Stimulated activated CD8-positive, alpha-beta memory T cell treated with anti-CD3 and anti-CD28 coated beads, Interleukin-4, amount 100 ng/mL, for 4 hours (primary cell): ENCODE measurements at regions not wholly inside any gene's neighbourhood (a gene's known extent, or its start where the extent isn't known, plus 50 kb on each side); places are given as distances from the start of the nearest gene placed in this dataset.
"Not testable (repeated sequence)": the region's sequence is repeated elsewhere in the genome, so short reads cannot be mapped to it uniquely, and the experiment has no call there.

Experiments
- DNase-seq, 2 donors: peaks; one replicate each; pipeline ENCODE4 v3.0.0-alpha.2; 2020; ENCODE audit warnings: low read depth in 2 of 2, low spot score in 1 of 2

GRCh38 chr14:105691321-105692109 is 165.1 kb downstream of the TMEM121 start:
- DNase-seq, result not testable (repeated sequence)

- DNase-seq, result not testable (repeated sequence)
Observed at GRCh38 chr14:105692110-105692685, 165.8 kb downstream of the TMEM121 start.

GRCh38 chr14:105694961-105695360 is 168.6 kb downstream of the TMEM121 start:
- no peak for DNase-seq

- not testable (repeated sequence) for DNase-seq
Observed at GRCh38 chr14:105696388-105696787, 170.0 kb downstream of the TMEM121 start.

DNA sequence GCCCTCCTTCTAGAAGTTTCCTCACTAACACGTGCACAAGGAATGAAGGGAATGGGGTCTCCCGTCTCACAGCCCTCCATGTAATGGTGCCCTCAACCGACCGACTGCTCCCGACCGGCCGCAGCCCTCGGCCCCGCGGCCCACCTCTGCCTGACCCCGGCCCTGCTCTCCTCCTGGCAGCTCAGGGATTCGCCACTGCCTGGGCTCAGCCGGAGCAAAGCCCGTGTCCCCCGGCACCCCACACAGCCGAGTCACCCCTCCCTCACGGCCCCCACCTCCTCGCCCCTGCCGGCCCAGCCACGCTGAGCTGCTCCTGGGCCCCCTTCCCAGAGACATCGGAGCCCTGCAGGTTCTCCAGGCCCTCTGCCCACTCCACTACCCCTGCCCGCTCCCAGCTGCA is 171.0 kb downstream of the TMEM121 start:
- not testable (repeated sequence) for DNase-seq

DNA sequence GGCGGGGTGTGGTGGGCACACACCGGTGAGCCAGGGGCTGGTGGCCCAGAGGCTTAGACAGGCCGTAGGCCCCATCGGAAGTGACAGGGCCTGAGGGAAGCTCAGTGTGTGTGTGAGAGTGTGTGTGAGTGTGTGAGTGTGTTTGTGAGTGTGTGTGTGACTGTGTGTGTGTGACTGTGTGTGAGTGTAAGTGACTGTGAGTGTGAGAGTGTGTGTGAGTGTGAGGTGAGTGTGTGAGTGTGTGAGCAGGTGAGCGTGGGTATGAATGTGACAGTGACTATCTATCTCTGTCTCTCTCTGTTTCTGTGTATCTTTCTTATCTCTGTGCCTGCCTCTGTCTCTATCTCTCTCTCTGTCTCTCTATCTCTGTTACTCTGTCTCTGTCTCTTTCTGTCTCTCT is 171.6 kb downstream of the TMEM121 start:
- not testable (repeated sequence) for DNase-seq

GRCh38 chr14:105698940-105699556 is 172.7 kb downstream of the TMEM121 start:
- not testable (repeated sequence) for DNase-seq

GRCh38 chr14:105699706-105700105 is 173.3 kb downstream of the TMEM121 start:
- not testable (repeated sequence) for DNase-seq

DNA sequence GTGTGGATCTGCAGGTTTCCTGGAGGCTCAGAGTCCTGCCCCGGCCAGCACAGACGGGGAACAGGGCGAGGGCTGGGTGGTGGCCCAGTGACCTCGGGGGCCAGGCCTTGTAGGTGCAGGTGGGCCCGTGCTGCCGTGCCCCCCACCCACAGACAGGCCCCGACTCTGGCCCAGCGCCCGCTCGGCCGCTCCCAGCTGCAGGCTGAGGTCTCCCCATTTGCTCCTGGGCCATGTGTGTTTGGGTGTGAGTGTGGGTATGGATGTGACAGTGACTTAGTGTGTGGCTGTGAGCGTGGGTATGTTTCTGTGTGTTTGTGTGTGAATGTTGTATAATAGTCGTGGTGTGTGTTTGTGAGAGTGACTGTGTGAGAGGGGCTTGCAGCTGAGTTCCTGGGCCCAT is 173.8 kb downstream of the TMEM121 start:
- DNase-seq, result not testable (repeated sequence)

DNA sequence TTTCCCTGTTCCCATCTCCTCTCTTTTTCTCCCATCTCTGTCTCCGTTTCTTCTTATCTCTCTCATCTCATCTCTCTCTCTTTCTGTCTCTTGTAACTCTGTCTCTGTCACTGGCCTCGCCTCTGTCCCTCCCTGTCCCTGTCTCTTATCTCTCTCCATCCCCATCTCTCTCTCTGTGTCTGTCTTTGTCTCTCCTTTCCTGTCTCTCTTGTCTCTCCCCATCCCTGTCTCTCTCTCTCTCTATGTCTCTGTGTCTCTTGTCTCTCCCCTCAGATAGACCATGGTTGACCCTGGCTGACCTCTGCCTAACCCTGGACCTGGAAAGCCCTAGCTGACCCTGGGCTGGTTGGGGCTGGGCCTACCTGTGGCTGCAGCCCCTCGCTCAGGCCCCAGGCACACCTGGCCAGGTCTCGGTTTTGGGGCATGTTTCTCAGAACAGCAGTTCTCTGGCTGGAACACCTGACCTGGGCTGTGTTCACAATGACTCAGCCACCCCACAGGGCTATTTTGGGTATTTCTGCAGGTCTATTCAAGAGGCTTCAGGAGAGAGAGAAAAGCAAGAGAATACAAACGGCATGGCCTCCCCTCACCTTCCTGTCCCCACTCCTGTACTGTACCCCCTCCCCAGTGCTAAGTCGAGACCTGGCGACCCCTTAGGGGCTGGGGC is 174.4 kb downstream of the TMEM121 start:
- no peak for DNase-seq

DNA sequence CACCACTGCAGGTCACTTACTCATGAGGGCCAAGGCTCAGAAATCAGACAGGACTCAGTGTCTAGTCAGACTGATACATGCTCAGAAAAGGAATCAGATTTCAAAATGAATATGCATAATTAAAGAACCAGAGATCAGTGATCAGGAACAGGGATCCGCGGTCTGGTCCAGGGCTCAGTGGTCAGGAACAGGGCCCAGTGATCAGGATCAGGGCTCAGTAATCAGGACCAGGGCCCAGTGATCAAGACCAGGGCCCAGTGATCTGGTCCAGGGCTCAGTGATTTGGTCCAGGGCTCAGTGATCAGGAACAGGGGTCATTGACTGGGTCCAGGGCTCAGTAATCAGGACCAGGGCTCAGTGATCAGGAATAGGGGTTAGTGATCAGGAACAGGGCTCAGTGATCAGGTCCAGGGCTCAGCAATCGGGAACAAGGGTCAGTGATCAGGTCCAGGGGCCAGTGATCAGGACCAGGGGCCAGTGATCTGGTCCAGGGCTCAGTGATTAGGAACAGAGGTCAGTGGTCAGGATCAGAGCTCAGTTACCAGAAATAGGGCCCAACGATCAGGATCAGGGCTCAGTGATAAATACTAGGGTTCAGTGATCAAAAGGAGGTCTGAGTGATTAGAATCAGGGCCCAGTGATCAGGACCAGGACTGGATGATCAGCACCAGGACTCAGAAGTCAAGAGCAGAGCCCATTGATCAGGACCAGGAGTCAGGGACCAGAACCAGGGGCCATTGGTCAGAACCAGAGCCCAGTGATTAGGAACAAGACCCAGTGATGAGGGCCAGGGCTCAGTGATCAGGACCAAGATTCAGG is 175.3 kb downstream of the TMEM121 start:
- no peak for DNase-seq

- no peak for DNase-seq
Observed at GRCh38 chr14:105702275-105702817, 176.0 kb downstream of the TMEM121 start.

DNA sequence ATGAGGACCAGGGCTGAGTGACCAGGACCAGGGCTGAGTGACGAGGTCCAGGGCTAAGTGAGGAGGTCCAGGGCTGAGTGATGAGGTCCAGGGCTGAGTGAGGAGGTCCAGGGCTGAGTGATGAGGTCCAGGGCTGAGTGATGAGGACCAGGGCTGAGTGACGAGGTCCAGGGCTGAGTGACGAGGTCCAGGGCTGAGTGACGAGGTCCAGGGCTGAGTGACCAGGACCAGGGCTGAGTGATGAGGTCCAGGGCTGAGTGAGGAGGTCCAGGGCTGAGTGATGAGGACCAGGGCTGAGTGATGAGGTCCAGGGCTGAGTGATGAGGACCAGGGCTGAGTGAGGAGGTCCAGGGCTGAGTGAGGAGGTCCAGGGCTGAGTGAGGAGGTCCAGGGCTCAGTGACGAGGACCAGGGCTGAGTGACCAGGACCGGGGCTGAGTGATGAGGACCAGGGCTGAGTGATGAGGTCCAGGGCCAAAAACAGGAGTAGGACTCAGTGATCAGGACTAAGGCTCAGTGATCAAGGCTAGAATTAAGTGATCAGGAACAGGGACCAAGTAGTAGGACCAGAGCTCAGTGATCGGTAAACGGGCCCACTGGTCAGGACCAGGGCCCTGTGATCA is 176.8 kb downstream of the TMEM121 start:
- DNase-seq, result not testable (repeated sequence)

GRCh38 chr14:105704091-105704490 is 177.7 kb downstream of the TMEM121 start:
- DNase-seq, result not testable (repeated sequence)

DNA sequence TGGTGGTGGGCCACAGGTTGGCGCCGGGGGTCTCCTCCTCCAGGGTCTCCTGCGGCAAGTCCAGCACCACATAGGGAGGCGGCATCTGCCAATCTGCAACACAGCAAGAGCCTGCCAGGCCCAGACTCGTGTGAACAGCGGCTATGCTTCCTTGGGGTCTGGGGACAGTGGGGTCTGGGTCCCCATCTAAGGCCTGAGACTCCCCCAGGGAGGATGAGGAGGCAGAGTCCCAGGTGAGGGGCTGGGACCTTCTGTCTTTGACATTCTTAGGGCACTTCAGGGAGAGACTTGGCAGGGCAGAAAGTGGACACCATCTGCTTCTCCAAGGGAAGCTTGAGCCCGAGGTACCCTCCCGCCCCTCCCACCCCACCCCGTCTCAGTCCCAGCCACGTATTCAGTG is 178.1 kb downstream of the TMEM121 start:
- DNase-seq, result not testable (repeated sequence)

GRCh38 chr14:105705512-105705861 is 179.1 kb downstream of the TMEM121 start:
- not testable (repeated sequence) for DNase-seq

DNA sequence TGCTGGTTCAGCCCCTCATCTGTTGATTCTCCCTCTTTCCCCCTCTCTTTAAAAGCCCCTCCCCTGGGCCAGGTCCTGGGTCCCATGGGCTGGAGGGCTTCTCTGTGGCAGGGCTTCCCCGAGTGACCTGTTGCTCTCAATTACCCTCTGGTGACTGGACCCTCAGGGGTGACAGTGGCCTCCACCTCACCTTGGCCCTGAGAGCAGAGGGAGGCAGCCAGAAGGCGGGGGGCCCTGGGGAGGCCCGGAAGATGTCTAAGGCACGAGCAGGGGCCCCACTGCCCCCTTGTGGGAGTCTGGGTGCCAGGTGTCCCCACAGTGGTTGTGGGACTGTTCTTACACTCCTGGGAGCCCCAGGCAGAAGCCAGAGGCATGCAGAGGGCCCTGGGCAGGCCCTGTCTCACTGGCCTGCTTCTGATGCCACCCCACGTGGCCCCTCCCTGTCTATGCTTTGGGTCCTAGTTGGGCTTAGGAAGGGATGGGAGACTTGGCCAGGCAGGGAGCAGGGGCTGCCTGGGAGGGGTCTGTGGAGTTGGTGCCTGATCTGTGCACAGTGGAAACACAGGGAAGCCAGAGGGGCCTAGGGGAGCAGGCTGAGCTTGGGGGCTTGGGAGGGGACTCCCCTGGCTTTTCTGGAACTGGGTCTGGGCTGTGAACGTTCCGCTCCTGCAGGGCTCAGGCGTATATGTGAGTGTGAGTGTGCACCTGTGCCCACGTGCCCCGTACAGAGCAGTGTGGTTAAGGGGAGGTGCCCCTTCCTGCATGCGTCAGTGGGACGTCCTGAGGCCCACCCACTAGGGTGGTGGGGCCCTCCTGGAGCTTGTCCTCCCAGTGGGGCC is 179.7 kb downstream of the TMEM121 start:
- DNase-seq, result not testable (repeated sequence)

- not testable (repeated sequence) for DNase-seq
Observed at GRCh38 chr14:105706701-105707019, 180.3 kb downstream of the TMEM121 start.

GRCh38 chr14:105707099-105707498 is 180.7 kb downstream of the TMEM121 start:
- not testable (repeated sequence) for DNase-seq
